GM13976 (cell line): ENCODE measurements at regions not wholly inside any gene's neighbourhood (a gene's known extent, or its start where the extent isn't known, plus 50 kb on each side); places are given as distances from the start of the nearest gene placed in this dataset.

Experiments used
- DNase-seq: peaks from one replicate; pipeline ENCODE4 v3.0.0; 2012; ENCODE audit warnings: low spot score
- in situ Hi-C: fragments of 300-500 bp; cut with MboI; formaldehyde crosslinking; loops from one replicate; pipeline ENCODE4 v1.12.0; 2022; ENCODE audit warnings: low sequenced_read_pairs, mixed read lengths, inconsistent platforms; ENCODE audit not compliant: unreplicated experiment
- TF ChIP-seq, protein P1 (sequence below): IDR thresholded peaks from 2 replicates; pipeline ENCODE4 v1.5.1; 2012; ENCODE audit warnings: borderline replicate concordance, mild to moderate bottlenecking; ENCODE audit not compliant: insufficient read depth; ENCODE audit errors: extremely low read depth, missing control alignments, control extremely low read depth

GRCh38 chr2:38163579-38163978 is 87.6 kb upstream of the CYP1B1 start:
- no peak for DNase-seq
- TF ChIP-seq, protein P1, sequence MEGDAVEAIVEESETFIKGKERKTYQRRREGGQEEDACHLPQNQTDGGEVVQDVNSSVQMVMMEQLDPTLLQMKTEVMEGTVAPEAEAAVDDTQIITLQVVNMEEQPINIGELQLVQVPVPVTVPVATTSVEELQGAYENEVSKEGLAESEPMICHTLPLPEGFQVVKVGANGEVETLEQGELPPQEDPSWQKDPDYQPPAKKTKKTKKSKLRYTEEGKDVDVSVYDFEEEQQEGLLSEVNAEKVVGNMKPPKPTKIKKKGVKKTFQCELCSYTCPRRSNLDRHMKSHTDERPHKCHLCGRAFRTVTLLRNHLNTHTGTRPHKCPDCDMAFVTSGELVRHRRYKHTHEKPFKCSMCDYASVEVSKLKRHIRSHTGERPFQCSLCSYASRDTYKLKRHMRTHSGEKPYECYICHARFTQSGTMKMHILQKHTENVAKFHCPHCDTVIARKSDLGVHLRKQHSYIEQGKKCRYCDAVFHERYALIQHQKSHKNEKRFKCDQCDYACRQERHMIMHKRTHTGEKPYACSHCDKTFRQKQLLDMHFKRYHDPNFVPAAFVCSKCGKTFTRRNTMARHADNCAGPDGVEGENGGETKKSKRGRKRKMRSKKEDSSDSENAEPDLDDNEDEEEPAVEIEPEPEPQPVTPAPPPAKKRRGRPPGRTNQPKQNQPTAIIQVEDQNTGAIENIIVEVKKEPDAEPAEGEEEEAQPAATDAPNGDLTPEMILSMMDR, result no peak
- in situ Hi-C loops, result no loop called here

GRCh38 chr2:38163006-38163405 is 87.1 kb upstream of the CYP1B1 start:
- TF ChIP-seq, protein P1, result no peak
- DNase-seq, result no peak
- in situ Hi-C loops, result no loop called here

DNA sequence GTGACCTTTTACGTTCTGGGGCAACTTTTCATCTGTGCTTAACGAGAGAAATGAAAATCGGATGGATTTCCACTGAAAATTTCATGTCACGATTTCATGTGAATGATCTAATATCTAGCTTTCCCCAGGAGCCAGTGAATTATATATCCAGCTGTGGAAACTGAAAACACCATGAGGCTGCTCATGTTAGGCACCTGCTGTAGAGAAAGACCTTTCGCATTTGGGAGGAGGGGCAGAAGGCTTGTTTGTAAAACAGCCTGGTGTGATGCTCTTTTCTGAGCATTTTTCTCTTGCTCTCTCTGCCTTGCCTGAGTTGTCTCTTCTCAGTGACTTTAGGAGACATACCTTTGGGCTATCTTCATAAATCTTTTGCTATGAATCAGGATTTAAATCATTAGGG is 84.6 kb upstream of the CYP1B1 start:
- in situ Hi-C loops, result no loop called here
- TF ChIP-seq, protein P1, result no peak
- DNase-seq, result no peak

- DNase-seq, result no peak
- TF ChIP-seq, protein P1, result no peak
- in situ Hi-C loops, result no loop called here
Observed at GRCh38 chr2:38159597-38159996, 83.6 kb upstream of the CYP1B1 start.

GRCh38 chr2:38159191-38159590 is 83.2 kb upstream of the CYP1B1 start:
- in situ Hi-C loops, result no loop called here
- TF ChIP-seq, protein P1, result no peak
- no peak for DNase-seq

DNA sequence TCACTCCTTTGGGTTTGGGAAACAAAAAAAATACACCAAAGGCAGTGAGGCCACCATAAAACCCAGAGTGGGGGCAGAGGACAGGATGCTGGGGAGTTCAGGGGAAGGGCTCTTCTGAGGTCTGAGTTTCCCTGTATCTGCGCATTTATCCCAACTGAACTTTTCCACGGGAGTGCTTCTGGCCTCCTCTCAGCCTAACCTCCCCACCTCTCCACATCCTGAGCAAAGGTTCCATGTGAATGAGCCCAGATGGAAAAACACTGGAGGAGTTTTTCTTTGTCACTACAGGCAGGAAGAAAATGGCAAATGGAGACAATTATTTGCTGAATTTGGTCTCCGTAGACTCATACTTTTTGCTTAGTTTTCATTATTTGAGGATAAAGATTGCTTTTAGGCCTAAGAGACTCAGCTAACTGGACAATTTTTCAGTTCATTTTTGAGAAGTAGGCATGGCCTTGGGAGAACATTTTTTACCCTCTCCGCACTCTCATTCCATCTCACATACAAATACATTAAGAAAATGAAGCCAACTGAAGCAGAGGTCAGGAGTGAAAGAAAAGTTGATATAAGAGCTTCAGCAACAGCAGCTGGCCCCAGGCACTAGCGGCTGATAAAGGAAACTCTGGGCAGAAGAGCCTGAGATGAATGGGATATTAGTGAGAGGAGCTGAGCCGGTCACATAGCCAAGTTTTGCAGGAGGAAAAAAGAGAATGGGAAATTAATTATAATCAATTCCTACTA is 82.6 kb upstream of the CYP1B1 start:
- in situ Hi-C loops, result no loop called here

More for the DNA sequence above, 82.6 kb upstream of the CYP1B1 start:
- TF ChIP-seq, protein P1, result no peak
- no peak for DNase-seq
